DOHH2 (cell line): ENCODE measurements at regions not wholly inside any gene's neighbourhood (a gene's known extent, or its start where the extent isn't known, plus 50 kb on each side); places are given as distances from the start of the nearest gene placed in this dataset.

Experiments used
- H3F3A ChIP-seq: fragments of 200-600 bp; sonication (generic), shearing (Covaris generic); 2 replicates; pipeline ENCODE4 v1.6.0; 2016; ENCODE audit warnings: antibody characterized with exemption, mild to moderate bottlenecking; ENCODE audit not compliant: control insufficient read depth, insufficient read depth
- H3K27ac ChIP-seq: fragments of 200-600 bp; sonication (generic); 2 replicates; pipeline ENCODE4 v1.5.1; 2014; ENCODE audit warnings: low read depth, mild to moderate bottlenecking, low read length, moderate library complexity
- H3K27me3 ChIP-seq: fragments of 200-600 bp; sonication (generic); 2 replicates; pipeline ENCODE4 v1.6.1; 2014; ENCODE audit warnings: mild to moderate bottlenecking, low read length, mixed read lengths; ENCODE audit not compliant: control insufficient read depth
- H3K36me3 ChIP-seq: fragments of 200-600 bp; sonication (generic); 2 replicates; pipeline ENCODE4 v1.6.1; 2014; ENCODE audit warnings: mild to moderate bottlenecking, low read length, moderate library complexity, mixed read lengths; ENCODE audit not compliant: control insufficient read depth
- H3K4me1 ChIP-seq: fragments of 200-600 bp; sonication (generic); 2 replicates; pipeline ENCODE4 v1.6.1; 2014; ENCODE audit warnings: mild to moderate bottlenecking, low read length, mixed read lengths; ENCODE audit not compliant: control insufficient read depth
- H3K4me2 ChIP-seq: fragments of 200-600 bp; sonication (generic); 2 replicates; pipeline ENCODE4 v1.6.0; 2014; ENCODE audit warnings: mild to moderate bottlenecking, low read length, moderate library complexity
- H3K4me3 ChIP-seq: fragments of 200-600 bp; sonication (generic); 2 replicates; pipeline ENCODE4 v1.5.1; 2014; ENCODE audit warnings: mild to moderate bottlenecking, low read length, mixed read lengths
- H3K79me2 ChIP-seq: fragments of 200-600 bp; sonication (generic); 2 replicates; pipeline ENCODE4 v1.6.1; 2014; ENCODE audit warnings: mild to moderate bottlenecking, low read length, mixed read lengths; ENCODE audit not compliant: control insufficient read depth
- H3K9me2 ChIP-seq: fragments of 200-600 bp; sonication (generic); replicated peaks from 2 replicates; pipeline ENCODE4 v1.6.1; 2014; ENCODE audit warnings: mild to moderate bottlenecking, low read length, mixed read lengths; ENCODE audit not compliant: control insufficient read depth
- H3K9me3 ChIP-seq: fragments of 200-600 bp; sonication (generic); 2 replicates; pipeline ENCODE4 v1.6.1; 2014; ENCODE audit warnings: antibody characterized with exemption, low read length, mixed read lengths; ENCODE audit not compliant: control insufficient read depth, insufficient read depth
- H4K20me1 ChIP-seq: fragments of 200-600 bp; sonication (generic); 2 replicates; pipeline ENCODE4 v1.6.0; 2014; ENCODE audit warnings: low read depth, mild to moderate bottlenecking, antibody characterized with exemption, low read length, moderate library complexity; ENCODE audit not compliant: control insufficient read depth, insufficient read depth
- EZH2phosphoT487 ChIP-seq: fragments of 200-600 bp; sonication (generic); IDR thresholded peaks from 2 replicates; pipeline ENCODE4 v1.6.1; 2017; ENCODE audit warnings: borderline replicate concordance, mild to moderate bottlenecking, antibody characterized with exemption, low read length, moderate library complexity, mixed read lengths
- TF ChIP-seq, protein P1 (sequence below): fragments of 200-600 bp; sonication (generic); IDR thresholded peaks from one replicate; pipeline ENCODE4 v1.5.1; 2014; ENCODE audit warnings: antibody characterized with exemption, mild to moderate bottlenecking, low read depth, low read length; ENCODE audit not compliant: poor library complexity, severe bottlenecking

DNA sequence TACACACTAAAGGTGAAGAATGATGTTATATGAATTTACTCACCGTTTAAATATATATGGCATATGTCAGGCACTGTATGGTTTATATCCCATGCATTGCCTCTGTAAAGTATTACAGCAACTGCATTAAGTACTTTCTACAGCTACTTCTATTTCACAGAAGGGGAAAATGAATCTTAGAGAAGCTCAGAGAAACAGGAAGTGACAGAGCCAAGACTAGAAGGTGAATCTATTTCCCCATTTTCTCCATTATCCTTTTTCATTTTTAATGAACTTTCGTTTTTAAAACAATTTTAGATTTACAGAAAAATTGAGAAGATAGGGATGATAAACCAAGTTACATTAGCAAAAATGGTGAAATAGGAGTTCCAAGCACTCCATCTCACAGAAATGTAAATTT, 863.3 kb downstream of the UQCRFS1 start:
- H3K4me3 ChIP-seq: no peak overlapping the region
- H3K9me2 ChIP-seq: no peaks in the 10 kb centered on the region
- H3K27ac ChIP-seq: no peak overlapping the region
- TF ChIP-seq, protein P1, sequence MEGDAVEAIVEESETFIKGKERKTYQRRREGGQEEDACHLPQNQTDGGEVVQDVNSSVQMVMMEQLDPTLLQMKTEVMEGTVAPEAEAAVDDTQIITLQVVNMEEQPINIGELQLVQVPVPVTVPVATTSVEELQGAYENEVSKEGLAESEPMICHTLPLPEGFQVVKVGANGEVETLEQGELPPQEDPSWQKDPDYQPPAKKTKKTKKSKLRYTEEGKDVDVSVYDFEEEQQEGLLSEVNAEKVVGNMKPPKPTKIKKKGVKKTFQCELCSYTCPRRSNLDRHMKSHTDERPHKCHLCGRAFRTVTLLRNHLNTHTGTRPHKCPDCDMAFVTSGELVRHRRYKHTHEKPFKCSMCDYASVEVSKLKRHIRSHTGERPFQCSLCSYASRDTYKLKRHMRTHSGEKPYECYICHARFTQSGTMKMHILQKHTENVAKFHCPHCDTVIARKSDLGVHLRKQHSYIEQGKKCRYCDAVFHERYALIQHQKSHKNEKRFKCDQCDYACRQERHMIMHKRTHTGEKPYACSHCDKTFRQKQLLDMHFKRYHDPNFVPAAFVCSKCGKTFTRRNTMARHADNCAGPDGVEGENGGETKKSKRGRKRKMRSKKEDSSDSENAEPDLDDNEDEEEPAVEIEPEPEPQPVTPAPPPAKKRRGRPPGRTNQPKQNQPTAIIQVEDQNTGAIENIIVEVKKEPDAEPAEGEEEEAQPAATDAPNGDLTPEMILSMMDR: no peak
- no peak for TF ChIP-seq EZH2phosphoT487
- no peaks in the 10 kb centered on the region for H3K36me3 ChIP-seq
- no peak overlapping the region for H3K4me2 ChIP-seq
- H3F3A ChIP-seq: no peaks in the 10 kb centered on the region
- no peaks in the 10 kb centered on the region for H3K79me2 ChIP-seq
- H4K20me1 ChIP-seq: no peaks in the 10 kb centered on the region
- H3K9me3 ChIP-seq: peaks cover 9% of the 10 kb centered on the region; the same call in 1 of the 2 replicates
- H3K4me1 ChIP-seq: no peaks in the 10 kb centered on the region
- no peaks in the 10 kb centered on the region for H3K27me3 ChIP-seq

GRCh38 chr19:28345811-28346210, 867.1 kb downstream of the UQCRFS1 start:
- Histone ChIP-seq H3K4me2 (no peak overlapping the region), H3K36me3 (no peaks in the 10 kb centered on the region), H3K4me3 (no peak overlapping the region), H3K4me1 (no peaks in the 10 kb centered on the region), H4K20me1 (no peaks in the 10 kb centered on the region), H3K27me3 (no peaks in the 10 kb centered on the region), H3K27ac (no peak overlapping the region), H3K79me2 (no peaks in the 10 kb centered on the region), H3K9me3 (peaks cover 7% of the 10 kb centered on the region; the same call in 1 of the 2 replicates), H3K9me2 (no peaks in the 10 kb centered on the region), H3F3A (no peaks in the 10 kb centered on the region)
- TF ChIP-seq EZH2phosphoT487: no peak
- TF ChIP-seq, protein P1: no peak

- Histone ChIP-seq H3K79me2 (no peaks in the 10 kb centered on the region), H3K27ac (no peak overlapping the region), H3K9me2 (no peaks in the 10 kb centered on the region), H3K27me3 (no peaks in the 10 kb centered on the region), H3K9me3 (no peaks in the 10 kb centered on the region; the same call in 1 of the 2 replicates), H3K4me2 (no peak overlapping the region), H3K36me3 (no peaks in the 10 kb centered on the region), H3K4me1 (no peaks in the 10 kb centered on the region), H3F3A (no peaks in the 10 kb centered on the region), H3K4me3 (no peak overlapping the region), H4K20me1 (no peaks in the 10 kb centered on the region)
- TF ChIP-seq, protein P1: no peak
- TF ChIP-seq EZH2phosphoT487: no peak
Observed at GRCh38 chr19:28341810-28342350, 871.1 kb downstream of the UQCRFS1 start.

DNA sequence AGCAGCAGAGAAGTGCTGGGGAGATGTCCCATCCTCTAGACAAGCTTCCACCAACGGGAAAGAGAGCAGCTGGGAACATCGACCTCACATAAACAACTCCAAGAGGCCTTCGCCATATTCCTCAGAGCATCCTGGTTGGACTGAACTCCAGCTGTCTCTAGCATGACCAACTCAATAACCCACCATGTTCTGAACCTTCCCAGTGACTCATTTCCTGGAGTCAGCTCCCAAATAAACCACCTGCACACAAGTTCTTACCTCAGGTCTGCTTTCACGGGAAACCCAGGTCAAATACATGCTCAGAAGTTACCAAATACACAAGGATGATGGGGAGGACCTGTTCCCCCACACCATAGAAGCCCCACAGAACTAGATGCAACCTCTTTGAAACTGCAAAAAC, 878.5 kb downstream of the UQCRFS1 start:
- no peaks in the 10 kb centered on the region for H3K9me3 ChIP-seq
- H4K20me1 ChIP-seq: no peaks in the 10 kb centered on the region
- no peak for TF ChIP-seq EZH2phosphoT487
- TF ChIP-seq, protein P1: no peak
- H3K36me3 ChIP-seq: no peaks in the 10 kb centered on the region
- no peaks in the 10 kb centered on the region for H3F3A ChIP-seq
- no peaks in the 10 kb centered on the region for H3K4me1 ChIP-seq
- H3K27ac ChIP-seq: no peak overlapping the region
- no peak overlapping the region for H3K4me2 ChIP-seq
- no peaks in the 10 kb centered on the region for H3K79me2 ChIP-seq
- no peaks in the 10 kb centered on the region for H3K27me3 ChIP-seq
- no peaks in the 10 kb centered on the region for H3K9me2 ChIP-seq
- no peak overlapping the region for H3K4me3 ChIP-seq
